Sciatic nerve (tissue), 2 donors: ENCODE measurements at regions not wholly inside any gene's neighbourhood (a gene's known extent, or its start where the extent isn't known, plus 50 kb on each side); places are given as distances from the start of the nearest gene placed in this dataset.
"Not testable (repeated sequence)": the region's sequence is repeated elsewhere in the genome, so short reads cannot be mapped to it uniquely, and the experiment has no call there.

Experiments used
- ATAC-seq: fragments of 200-7000 bp; cut with Tn5 transposase; one replicate; pipeline ENCODE4 v1.9.1; 2020; ENCODE audit warnings: mild to moderate bottlenecking, moderate library complexity
- DNase-seq: peaks from one replicate; pipeline ENCODE4 v3.0.0-alpha.2; 2020; ENCODE audit warnings: low spot score
- intact Hi-C: fragments of 100-400 bp; cut with DNase I; formaldehyde crosslinking; loops from one replicate; pipeline ENCODE4 v1.14.2; 2022
- donor health status: DM: no; HTN: no; CAD: no.
- donor health status: DM: no; HTN: no; CAD: no.

GRCh38 chr1:58836408-58836807, 52.6 kb upstream of the JUN start:
- ATAC-seq (no peak), DNase-seq (no peak)
- intact Hi-C loops: no loop called here

DNA sequence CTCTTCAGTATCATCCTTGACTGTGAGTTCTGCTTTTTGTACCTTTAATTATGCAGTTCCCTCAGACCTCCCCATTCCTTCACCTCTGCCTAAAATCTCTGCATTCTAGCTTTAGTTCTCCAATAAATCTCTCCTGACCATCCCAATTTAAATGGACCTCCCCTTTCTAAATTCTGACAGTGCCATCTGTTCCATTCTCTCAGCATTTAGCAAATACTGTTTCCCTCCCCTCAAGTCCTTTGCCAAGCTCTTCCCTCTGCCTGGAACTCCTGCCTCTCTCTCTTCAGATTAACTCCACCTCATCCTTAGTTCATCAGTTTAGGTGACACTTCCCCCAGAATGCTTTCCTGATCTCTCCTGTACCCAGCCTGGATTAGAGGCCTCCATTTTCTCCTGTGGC, 54.0 kb upstream of the JUN start:
- DNase-seq (no peak), ATAC-seq (no peak)
- intact Hi-C loops: no loop called here

DNA sequence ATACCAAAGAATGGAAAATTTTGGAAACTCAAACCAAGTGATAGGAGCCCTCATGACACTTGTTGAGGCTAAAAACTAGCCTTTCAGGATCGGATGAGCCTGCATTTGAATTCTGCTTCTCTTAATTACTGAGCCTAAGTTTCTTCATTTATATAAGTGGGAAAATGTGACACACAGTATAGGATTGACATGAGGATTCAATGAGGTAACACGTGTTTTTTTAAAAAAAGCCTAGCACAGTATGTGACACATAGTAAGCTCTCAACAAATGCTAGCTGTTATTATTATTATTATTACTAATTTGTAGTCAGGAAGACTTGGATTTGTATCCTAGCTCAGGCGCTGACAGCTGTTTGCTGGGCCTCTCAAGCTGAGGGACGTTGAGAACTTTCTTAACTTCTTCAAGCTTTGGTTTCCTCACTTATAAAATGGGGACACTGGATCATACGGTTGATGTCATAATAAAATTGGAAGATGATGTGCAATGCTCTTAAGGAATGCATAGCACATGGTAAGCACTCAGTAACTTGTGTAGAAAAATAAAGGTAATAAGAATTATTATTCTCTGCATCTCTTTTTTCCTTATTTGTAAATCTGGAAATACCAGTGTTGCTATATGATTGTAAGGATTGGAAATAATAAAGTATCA, 55.4 kb upstream of the JUN start:
- intact Hi-C loops: no loop called here
- ATAC-seq (no peak), DNase-seq (no peak)

DNA sequence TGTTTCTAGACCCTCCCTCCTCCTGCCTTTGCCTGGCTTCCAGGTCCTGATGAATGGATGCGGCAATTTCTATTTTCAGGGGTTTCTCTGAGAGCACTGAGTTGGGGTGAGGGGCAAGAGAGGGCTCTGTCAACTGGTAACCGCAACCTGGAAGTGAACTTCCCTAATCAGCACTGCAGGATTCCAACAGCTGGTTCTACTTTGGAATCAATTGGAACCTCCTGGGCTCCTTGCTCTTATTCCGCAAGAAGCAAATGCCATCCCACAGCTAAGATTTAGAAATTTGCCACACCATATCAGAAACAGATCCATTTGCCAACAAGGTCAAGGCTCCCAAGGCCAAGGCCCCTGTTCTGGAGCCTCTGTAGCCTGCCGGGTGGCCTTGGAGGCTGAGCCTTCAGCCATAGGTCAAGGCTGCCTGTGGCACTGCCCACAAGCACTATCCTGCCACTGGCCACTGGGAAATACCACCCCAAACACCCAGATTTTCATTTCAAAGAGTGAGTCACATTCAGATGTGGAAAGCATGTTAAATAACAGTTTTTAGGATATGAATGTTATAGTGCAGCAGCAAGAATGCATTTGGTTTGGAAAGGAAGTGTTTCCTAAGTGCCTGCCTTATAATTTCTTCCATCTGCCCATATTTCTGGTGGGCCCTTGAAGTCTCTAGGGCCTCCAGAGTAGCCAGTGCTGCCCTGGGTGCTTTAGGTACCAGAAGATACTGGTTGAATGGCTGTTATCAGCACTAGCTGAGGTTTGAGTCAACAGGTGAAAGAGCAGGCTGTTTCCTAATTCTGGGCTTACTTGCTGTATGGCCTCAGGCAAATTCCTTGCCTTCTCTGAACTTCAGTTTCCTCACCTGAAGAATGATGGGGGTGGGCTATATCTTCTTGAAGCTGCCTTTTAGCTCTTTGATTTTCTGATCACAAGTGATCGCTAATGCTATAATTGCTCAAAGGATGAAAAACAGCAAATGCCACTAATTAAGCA, 56.3 kb upstream of the JUN start:
- intact Hi-C loops: no loop called here
- no peak for DNase-seq
- no peak for ATAC-seq

DNA sequence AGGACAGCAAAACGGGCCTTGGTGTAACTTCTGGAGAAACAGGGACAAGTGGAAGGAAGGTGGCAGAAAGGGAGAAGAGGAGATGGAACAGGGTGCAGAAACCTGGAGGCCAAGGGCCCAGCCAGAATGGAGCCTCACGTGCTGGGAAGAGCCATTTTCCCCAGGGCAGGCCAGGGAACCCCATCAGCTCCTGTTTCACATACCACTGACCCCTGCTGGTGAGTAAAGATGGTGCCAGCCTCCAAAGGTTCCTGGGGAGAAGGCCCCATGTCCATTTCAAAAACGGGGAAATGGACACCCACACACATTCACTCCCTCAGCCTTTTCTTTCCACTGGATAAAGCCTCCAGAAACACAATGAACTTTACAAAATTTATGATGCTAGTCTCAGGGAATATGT, 57.6 kb upstream of the JUN start:
- intact Hi-C loops: no loop called here
- ATAC-seq (no peak), DNase-seq (no peak)

DNA sequence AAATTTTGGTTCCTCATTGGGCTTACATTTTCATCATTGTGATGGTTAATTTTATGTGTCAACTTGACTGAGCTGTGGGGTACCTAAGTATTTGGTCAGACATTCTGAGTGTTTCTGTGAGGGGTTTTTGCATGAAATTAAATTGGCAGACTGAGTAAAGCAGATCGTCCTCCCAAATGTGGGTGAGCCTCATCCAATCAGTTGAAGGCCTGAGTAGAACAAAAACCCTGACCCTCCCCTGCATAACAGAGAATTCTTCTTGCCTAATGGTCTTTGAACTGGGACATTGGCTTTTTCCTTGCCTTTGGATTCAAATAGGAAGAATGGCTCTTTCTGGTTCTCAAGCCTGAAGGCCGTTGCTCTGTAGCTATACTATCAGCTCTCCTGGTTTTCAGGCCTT, 59.1 kb upstream of the JUN start:
- intact Hi-C loops: no loop called here
- DNase-seq (no peak), ATAC-seq (no peak)

DNA sequence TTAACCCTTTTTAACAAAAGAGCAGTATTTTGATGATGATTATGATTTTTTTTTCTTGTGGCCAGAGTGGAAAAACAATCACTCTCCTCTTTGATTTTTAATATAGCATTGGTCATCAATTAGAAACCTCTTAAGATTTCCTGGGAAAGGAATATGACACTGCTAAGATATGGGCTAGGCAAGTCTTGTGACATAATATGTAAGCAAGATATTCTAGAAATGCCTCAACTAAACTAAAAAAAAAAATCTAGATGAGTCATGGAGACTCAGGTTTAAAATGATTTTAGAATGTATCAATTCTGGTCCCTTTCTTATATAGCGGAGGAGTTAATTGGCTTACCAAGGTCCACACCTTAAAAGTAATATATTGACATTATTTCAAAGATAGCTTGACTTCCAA, 60.3 kb upstream of the JUN start:
- no peak for ATAC-seq

DNA sequence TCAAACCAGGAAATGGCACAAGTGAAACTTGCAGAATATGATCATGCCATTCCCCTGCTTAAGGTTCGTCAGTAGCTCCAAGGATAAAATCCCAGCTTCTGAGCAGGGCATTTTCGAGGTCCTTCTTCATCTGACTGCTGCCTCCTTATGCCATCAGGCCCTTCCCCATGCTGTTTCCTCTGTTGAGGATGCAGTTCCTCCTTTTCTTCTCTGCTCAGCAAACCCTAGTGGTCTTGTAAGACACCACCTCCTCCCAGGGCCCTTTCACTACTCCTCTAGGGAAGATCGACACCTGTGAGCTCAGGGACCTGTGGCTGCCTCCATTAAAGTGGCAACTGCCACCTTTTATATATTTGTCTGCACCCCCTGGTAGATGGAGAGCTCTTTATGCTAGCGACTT, 62.1 kb upstream of the JUN start:
- DNase-seq: no peak
- intact Hi-C loops: no loop called here
- ATAC-seq: no peak

More for the DNA sequence above, 60.3 kb upstream of the JUN start:
- intact Hi-C loops: no loop called here
- no peak for DNase-seq

DNA sequence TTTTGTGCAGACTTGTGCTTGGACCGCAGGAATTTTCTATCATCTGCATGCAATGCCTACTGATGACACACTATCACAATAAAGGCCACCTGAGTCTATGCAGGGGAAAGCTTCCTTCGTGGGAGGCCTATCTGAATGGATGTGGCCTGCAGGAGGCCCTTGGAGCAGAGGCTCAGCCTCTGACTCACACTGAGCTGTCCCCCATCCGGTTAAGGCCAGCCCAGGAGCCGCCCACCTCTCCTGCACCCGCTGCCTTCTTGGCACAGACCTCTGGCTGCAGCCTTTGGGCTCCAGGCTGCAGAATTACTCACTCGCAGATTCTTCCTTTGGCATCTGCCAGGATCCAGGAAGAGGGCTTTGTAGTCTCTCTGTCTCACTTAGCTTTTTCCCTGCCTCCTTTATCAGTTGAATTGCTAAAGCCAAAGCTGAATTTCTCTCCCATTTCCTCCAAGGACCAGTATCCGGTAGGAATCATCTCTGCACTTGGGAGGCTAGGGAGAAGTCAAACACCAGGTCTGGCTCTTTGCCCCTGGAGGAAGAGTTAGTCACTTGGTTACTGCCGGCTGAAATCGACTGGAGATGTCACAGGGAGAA, 65.1 kb upstream of the JUN start:
- peak; percentile 83 for ATAC-seq
- intact Hi-C loops: no loop called here
- DNase-seq: peak; percentile 73

GRCh38 chr1:58849551-58849950, 65.7 kb upstream of the JUN start:
- no peak for DNase-seq
- intact Hi-C loops: no loop called here
- ATAC-seq: no peak

DNA sequence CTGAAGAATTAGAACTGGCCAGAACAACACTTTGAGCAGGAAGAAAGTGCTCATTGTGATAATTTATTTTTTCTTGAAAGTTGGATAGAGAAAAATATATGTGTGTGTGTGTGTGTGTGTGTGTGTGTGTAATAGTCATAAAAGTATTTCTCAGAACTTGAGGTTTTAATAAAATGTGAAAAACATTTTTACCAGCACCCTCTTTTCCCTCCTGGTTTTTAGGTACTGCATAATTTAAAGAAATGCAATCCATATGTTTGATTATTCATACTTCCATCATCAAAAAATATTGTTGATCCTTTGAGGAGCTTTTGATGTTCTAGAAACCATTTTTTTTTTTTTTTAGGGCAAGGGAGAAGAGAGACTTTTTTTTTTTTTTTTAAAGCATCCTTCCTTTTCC, 66.8 kb upstream of the JUN start:
- ATAC-seq (no peak), DNase-seq (no peak)
- intact Hi-C loops: no loop called here

DNA sequence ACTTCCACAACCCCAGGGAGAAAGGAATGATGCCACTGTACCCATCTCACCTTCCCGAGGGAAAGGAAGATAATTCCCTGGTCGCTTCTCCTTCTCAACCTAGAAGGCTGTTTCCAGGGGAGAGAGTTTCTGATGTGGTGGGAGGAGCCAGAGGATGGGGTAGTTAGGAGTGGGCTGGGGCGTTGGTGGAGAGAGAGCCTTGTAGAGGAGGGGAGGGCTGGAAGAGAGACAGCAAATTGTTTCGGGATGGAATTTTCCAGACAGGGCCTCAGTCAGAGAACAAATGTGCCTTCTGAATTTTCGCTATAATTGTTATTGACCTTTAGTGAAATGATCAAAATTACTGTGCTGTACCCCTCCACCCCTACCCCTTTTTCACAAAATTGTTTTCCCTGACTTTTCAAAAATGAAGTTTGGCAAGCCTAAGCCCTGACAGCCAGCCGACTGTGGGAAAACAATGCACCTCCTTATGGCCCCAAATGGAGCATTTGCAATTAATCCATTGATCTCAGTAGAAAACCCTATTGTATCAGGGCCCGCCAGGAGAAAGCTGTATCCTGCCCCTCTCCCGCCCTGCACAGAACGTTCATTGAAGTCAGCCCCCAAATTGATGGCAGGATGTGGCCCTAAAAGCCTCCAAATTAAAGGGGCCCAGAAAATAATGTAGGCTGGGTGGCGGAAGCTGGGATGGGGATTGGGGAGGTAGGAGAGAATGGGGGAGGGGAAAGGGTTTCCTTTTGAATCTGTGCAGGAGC, 69.1 kb upstream of the JUN start:
- DNase-seq (no peak), ATAC-seq (no peak)
- intact Hi-C loops: no loop called here

DNA sequence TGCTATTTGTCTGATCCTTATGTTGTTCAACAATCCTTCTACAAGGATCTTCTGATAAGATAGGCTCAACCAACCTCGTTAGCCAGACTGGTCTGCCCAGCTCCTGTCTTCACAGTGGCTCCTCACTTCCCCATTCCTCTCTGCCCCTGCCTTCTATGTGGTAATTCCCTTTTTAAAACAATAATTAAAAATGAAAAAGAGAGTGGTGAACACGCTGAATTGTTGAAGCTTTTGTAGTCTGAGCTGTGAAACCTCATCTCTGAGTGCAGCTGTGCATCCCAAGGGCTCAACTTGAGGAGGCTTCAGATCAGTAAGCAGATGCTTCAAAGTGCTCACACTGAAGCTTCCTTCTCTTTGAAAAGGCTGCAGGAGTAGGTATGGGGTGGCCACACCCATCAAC, 70.7 kb upstream of the JUN start:
- DNase-seq (no peak), ATAC-seq (peak; percentile 33)
- intact Hi-C loops: no loop called here

GRCh38 chr1:58855274-58856165, 71.7 kb upstream of the JUN start:
- intact Hi-C loops: no loop called here
- ATAC-seq (peak; percentile 26), DNase-seq (no peak)

DNA sequence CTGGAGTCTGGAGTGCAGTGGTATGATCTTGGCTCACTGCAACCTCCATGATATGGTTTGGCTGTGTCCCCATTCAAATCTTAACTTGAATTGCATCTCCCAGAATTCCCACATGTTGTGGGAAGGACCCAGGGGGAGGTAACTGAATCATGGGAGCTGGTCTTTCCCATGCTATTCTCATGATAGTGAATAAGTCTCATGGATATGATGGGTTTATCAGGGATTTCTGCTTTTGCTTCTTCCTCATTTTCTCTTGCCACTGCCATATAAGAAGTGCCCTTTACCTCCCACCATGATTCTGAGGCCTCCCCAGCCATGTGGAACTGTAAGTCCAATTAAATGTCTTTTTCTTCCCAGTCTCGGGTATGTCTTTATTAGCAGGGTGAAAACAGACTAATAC, 72.4 kb upstream of the JUN start:
- DNase-seq, intact Hi-C loops, ATAC-seq: not testable (repeated sequence)

DNA sequence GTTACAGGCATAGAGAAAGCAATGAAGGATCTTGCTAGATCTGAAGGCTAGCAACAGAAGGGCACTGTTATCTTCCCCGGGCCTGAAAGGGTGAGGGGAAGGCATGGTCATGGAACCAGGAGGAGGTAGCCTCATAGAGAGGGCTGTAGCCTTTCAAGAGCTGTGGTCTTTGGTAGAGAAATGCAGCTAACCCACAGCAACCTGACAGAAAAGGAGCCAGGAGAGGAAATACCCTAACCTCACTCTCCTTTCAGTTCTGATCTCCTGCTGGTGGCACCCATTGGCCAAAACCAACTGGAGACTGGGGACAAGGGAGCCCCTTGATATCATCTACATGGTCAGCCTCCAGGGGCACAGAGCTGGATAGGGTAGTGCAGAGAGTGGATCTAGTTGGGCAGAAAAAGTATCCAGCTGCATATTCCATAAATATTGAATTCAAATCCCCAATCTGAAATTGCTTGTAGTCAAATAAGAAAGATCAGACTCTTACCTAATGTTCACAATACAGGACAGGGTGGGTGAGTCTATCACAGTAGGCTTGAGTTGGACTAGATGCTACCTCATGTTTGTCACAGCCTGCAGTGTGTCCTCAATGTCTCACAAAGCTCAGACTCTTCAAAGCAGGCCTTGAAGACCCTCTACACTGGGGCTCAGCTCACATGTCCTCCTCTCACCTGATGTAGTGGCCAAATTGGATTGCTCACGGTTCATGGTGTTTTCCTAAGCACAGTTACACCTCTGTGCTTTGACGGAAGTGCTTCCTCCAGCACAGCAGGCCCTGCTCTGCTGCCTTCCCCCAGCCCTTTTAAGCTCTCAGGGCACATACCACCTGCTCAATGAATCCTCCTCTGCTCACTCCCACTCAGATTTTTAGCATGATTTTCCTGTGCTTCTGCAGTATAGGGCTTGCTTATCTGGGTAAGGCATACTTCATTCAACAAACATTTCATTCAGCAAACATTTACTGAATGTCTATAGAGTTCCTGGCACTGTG, 74.1 kb upstream of the JUN start:
- ATAC-seq (peak; percentile 6), DNase-seq (no peak)
- intact Hi-C loops: no loop called here

- intact Hi-C loops: no loop called here
- DNase-seq (no peak), ATAC-seq (no peak)
Measured at GRCh38 chr1:58859769-58860485, 76.1 kb upstream of the JUN start.
